Neural progenitor cell (in vitro differentiated cells): ENCODE measurements at regions not wholly inside any gene's neighbourhood (a gene's known extent, or its start where the extent isn't known, plus 50 kb on each side); places are given as distances from the start of the nearest gene placed in this dataset.

Experiments used
- DNase-seq: peaks from one replicate; pipeline ENCODE4 v3.0.0-alpha.2; 2016; ENCODE audit warnings: low spot score
- H2AFZ ChIP-seq: fragments of 200-600 bp; sonication (generic); replicated peaks from 2 replicates; pipeline ENCODE4 v1.6.1; 2016; ENCODE audit warnings: antibody characterized with exemption
- H3F3A ChIP-seq: fragments of 200-600 bp; sonication (generic); 2 replicates; pipeline ENCODE4 v1.6.1; 2016; ENCODE audit warnings: antibody characterized with exemption, low read depth
- H3K27ac ChIP-seq: fragments of 200-600 bp; sonication (generic); 2 replicates; pipeline ENCODE4 v1.5.1; 2016; ENCODE audit warnings: mild to moderate bottlenecking
- H3K27me3 ChIP-seq: fragments of 200-600 bp; sonication (generic); 2 replicates; pipeline ENCODE4 v1.6.1; 2016; ENCODE audit warnings: mild to moderate bottlenecking, moderate library complexity
- H3K36me3 ChIP-seq: fragments of 200-600 bp; sonication (generic); 2 replicates; pipeline ENCODE4 v1.5.1; 2016
- H3K4me1 ChIP-seq: fragments of 200-600 bp; sonication (generic); 2 replicates; pipeline ENCODE4 v1.6.1; 2016; ENCODE audit warnings: mixed run types
- H3K4me2 ChIP-seq: fragments of 200-600 bp; sonication (generic); 2 replicates; pipeline ENCODE4 v1.6.1; 2016
- H3K4me3 ChIP-seq: fragments of 200-600 bp; sonication (generic); 2 replicates; pipeline ENCODE4 v1.5.1; 2016
- H3K79me2 ChIP-seq: fragments of 200-600 bp; sonication (generic); 2 replicates; pipeline ENCODE4 v1.6.1; 2016; ENCODE audit warnings: low read depth
- H3K9ac ChIP-seq: fragments of 200-600 bp; sonication (generic); 2 replicates; pipeline ENCODE4 v1.6.1; 2016
- H3K9me3 ChIP-seq: fragments of 200-600 bp; sonication (generic); 2 replicates; pipeline ENCODE4 v1.5.1; 2016; ENCODE audit warnings: low read depth
- H4K20me1 ChIP-seq: fragments of 200-600 bp; sonication (generic); 2 replicates; pipeline ENCODE4 v1.6.1; 2016; ENCODE audit warnings: low read depth
- H3K27ac Mint-ChIP-seq: 3 replicates; pipeline ENCODE4 v1.8.0; 2021; ENCODE audit warnings: mixed read lengths
- H3K27me3 Mint-ChIP-seq: 2 replicates; pipeline ENCODE4 v1.8.0; 2022; ENCODE audit warnings: low read depth, mild to moderate bottlenecking, inconsistent platforms, moderate library complexity, mixed read lengths; ENCODE audit not compliant: insufficient read depth
- H3K36me3 Mint-ChIP-seq: 3 replicates; pipeline ENCODE4 v1.8.0; 2021; ENCODE audit warnings: mixed read lengths
- H3K4me1 Mint-ChIP-seq: 3 replicates; pipeline ENCODE4 v1.8.0; 2021; ENCODE audit warnings: mixed read lengths
- H3K4me3 Mint-ChIP-seq: 3 replicates; pipeline ENCODE4 v1.8.0; 2021; ENCODE audit warnings: mild to moderate bottlenecking, moderate library complexity, mixed read lengths
- H3K9me3 Mint-ChIP-seq: 3 replicates; pipeline ENCODE4 v1.8.0; 2020; ENCODE audit warnings: mixed read lengths
- EZH2 ChIP-seq: fragments of 200-600 bp; sonication (generic); IDR thresholded peaks from 2 replicates; pipeline ENCODE4 v1.6.1; 2017; ENCODE audit warnings: antibody characterized with exemption, mild to moderate bottlenecking, moderate library complexity
- EZH2phosphoT487 ChIP-seq: fragments of 200-600 bp; sonication (generic); IDR thresholded peaks from 2 replicates; pipeline ENCODE4 v1.6.1; 2017; ENCODE audit warnings: antibody characterized with exemption
- TF ChIP-seq, protein P1 (sequence below): fragments of 200-600 bp; sonication (generic); IDR thresholded peaks from 2 replicates; pipeline ENCODE4 v1.5.1; 2017; ENCODE audit warnings: antibody characterized with exemption, mild to moderate bottlenecking

DNA sequence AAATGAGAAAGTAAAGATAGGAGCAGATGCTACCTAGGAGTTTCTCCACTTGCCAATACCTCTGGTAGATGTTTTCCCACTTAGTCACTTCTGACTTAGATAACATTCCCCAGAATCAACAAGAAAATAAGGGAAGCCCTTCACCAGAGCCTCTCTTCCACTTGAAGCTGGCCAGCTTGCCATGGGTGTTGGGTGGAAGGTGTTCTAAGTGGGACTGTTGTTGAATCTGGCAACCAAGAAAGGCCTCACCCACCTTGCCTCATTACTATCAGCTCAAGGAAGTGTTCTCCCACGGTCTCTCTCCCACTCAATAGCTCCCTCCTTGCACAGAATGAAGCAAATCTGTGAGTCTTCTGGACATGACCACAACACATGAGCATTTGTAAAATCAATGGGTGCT is 100.4 kb upstream of the REG3A start:
- DNase-seq = no peak
- H3K4me3 ChIP-seq = no peak overlapping the region
- no peaks in the 10 kb centered on the region for H3K36me3 Mint-ChIP-seq
- H4K20me1 ChIP-seq = no peaks in the 10 kb centered on the region
- no peak overlapping the region for H3K27ac Mint-ChIP-seq
- no peaks in the 10 kb centered on the region for H3K27me3 ChIP-seq
- H3K9me3 ChIP-seq = no peaks in the 10 kb centered on the region
- no peaks in the 10 kb centered on the region for H3F3A ChIP-seq
- H3K4me1 Mint-ChIP-seq = no peaks in the 10 kb centered on the region
- no peak overlapping the region for H3K9ac ChIP-seq
- H3K4me1 ChIP-seq = no peaks in the 10 kb centered on the region
- TF ChIP-seq EZH2phosphoT487 = no peak
- TF ChIP-seq, protein P1, sequence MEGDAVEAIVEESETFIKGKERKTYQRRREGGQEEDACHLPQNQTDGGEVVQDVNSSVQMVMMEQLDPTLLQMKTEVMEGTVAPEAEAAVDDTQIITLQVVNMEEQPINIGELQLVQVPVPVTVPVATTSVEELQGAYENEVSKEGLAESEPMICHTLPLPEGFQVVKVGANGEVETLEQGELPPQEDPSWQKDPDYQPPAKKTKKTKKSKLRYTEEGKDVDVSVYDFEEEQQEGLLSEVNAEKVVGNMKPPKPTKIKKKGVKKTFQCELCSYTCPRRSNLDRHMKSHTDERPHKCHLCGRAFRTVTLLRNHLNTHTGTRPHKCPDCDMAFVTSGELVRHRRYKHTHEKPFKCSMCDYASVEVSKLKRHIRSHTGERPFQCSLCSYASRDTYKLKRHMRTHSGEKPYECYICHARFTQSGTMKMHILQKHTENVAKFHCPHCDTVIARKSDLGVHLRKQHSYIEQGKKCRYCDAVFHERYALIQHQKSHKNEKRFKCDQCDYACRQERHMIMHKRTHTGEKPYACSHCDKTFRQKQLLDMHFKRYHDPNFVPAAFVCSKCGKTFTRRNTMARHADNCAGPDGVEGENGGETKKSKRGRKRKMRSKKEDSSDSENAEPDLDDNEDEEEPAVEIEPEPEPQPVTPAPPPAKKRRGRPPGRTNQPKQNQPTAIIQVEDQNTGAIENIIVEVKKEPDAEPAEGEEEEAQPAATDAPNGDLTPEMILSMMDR = no peak
- no peak for TF ChIP-seq EZH2
- H3K36me3 ChIP-seq = no peaks in the 10 kb centered on the region
- H3K9me3 Mint-ChIP-seq = peaks cover 6% of the 10 kb centered on the region
- H2AFZ ChIP-seq = no peak overlapping the region
- no peak overlapping the region for H3K4me3 Mint-ChIP-seq
- H3K4me2 ChIP-seq = no peak overlapping the region
- H3K27ac ChIP-seq = no peak overlapping the region
- no peaks in the 10 kb centered on the region for H3K79me2 ChIP-seq
- H3K27me3 Mint-ChIP-seq = no peaks in the 10 kb centered on the region

DNA sequence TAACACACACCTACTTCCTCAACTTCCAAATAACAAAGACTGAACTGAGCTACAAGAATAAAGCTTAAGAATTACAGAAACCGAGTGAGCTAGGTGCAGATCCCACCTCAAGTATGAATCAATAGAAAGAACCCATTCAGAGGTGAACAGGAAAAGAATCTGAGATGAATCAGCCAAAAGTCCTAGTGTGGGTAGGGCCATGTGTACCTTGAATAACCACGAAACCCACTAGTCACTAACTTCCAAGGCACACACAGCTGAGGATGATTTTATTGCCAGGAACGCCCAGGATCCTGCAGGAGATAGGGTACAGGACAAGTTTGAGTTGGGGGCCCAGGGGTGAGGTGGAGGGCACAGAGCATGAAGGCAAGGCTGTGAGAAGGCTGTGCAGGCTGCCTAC is 99.7 kb upstream of the REG3A start:
- no peaks in the 10 kb centered on the region for H3K36me3 Mint-ChIP-seq
- no peak overlapping the region for H3K27ac ChIP-seq
- H3K79me2 ChIP-seq = no peaks in the 10 kb centered on the region
- H3K36me3 ChIP-seq = no peaks in the 10 kb centered on the region
- no peaks in the 10 kb centered on the region for H3K27me3 Mint-ChIP-seq
- no peak overlapping the region for H2AFZ ChIP-seq
- no peaks in the 10 kb centered on the region for H3K27me3 ChIP-seq
- no peak overlapping the region for H3K4me3 ChIP-seq
- H3K27ac Mint-ChIP-seq = no peak overlapping the region
- no peak overlapping the region for H3K9ac ChIP-seq
- H3K4me3 Mint-ChIP-seq = no peak overlapping the region
- TF ChIP-seq, protein P1 = no peak
- TF ChIP-seq EZH2 = no peak
- no peak for TF ChIP-seq EZH2phosphoT487
- H3K9me3 ChIP-seq = no peaks in the 10 kb centered on the region
- H3K4me2 ChIP-seq = no peak overlapping the region
- no peaks in the 10 kb centered on the region for H3K4me1 Mint-ChIP-seq
- H3K9me3 Mint-ChIP-seq = peaks cover 6% of the 10 kb centered on the region
- no peak for DNase-seq
- no peaks in the 10 kb centered on the region for H3K4me1 ChIP-seq
- H3F3A ChIP-seq = no peaks in the 10 kb centered on the region
- H4K20me1 ChIP-seq = no peaks in the 10 kb centered on the region

DNA sequence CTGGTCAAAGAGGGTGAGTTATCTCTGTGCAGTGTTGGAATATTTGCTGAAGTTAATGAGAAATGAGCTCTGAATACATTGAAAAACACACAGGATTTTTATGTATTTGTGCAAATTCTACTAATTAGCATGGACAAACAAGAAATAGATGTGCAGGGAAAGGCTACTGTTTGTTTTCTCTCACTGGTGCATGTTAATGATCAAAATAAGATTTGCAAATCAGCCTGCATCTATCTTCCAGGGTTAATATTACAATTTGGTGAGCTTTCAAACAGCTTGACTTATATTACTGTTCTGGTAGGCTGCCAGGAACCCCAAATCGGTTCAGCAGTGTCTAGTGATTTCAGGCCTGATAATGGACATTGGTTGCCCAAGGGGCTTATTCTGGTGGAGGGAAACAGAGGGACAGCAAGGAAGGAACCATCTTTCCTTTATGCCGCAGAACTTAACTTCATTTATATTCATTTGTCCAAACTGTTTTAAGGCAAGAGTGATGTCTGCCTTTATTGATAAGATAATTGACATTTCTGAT is 93.8 kb upstream of the REG3A start:
- Histone ChIP-seq H3K36me3 (no peaks in the 10 kb centered on the region), H3K27ac (no peak overlapping the region), H3K4me2 (no peak overlapping the region), H4K20me1 (no peaks in the 10 kb centered on the region), H3K79me2 (no peaks in the 10 kb centered on the region), H3K27me3 (no peaks in the 10 kb centered on the region), H2AFZ (no peak overlapping the region), H3K4me1 (no peaks in the 10 kb centered on the region), H3K9me3 (no peaks in the 10 kb centered on the region), H3F3A (no peaks in the 10 kb centered on the region), H3K4me3 (no peak overlapping the region), H3K9ac (no peak overlapping the region)
- DNase-seq = no peak
- no peaks in the 10 kb centered on the region for H3K36me3 Mint-ChIP-seq
- no peaks in the 10 kb centered on the region for H3K9me3 Mint-ChIP-seq
- H3K4me1 Mint-ChIP-seq = no peaks in the 10 kb centered on the region
- no peaks in the 10 kb centered on the region for H3K27me3 Mint-ChIP-seq
- H3K4me3 Mint-ChIP-seq = no peak overlapping the region
- H3K27ac Mint-ChIP-seq = no peak overlapping the region
- TF ChIP-seq, protein P1 = no peak
- TF ChIP-seq EZH2phosphoT487 (no peak), EZH2 (no peak)
